Left ventricle myocardium inferior (tissue), 1 donor: ENCODE measurements at regions not wholly inside any gene's neighbourhood (a gene's known extent, or its start where the extent isn't known, plus 50 kb on each side); places are given as distances from the start of the nearest gene placed in this dataset.

ENCODE experiments used
- DNase-seq: peaks from one replicate; pipeline ENCODE4 v3.0.0-alpha.2; 2020
- H3K27ac ChIP-seq: fragments of 200-600 bp; replicated peaks from 2 replicates; pipeline ENCODE4 v1.8.0; 2021
- H3K27me3 ChIP-seq: fragments of 200-600 bp; 2 replicates; pipeline ENCODE4 v1.8.0; 2021; ENCODE audit warnings: low read depth
- H3K36me3 ChIP-seq: fragments of 200-600 bp; 2 replicates; pipeline ENCODE4 v1.8.0; 2021
- H3K4me1 ChIP-seq: fragments of 200-600 bp; 2 replicates; pipeline ENCODE4 v1.8.0; 2021
- H3K4me3 ChIP-seq: fragments of 200-600 bp; 2 replicates; pipeline ENCODE4 v1.8.0; 2021; ENCODE audit warnings: mild to moderate bottlenecking, moderate library complexity
- H3K9me3 ChIP-seq: fragments of 200-600 bp; replicated peaks from 2 replicates; pipeline ENCODE4 v1.8.0; 2021
- intact Hi-C: fragments of 100-400 bp; cut with micrococcal nuclease; formaldehyde crosslinking; loops from one replicate; pipeline ENCODE4 v1.11.0; 2022
- TF ChIP-seq, protein P1 (sequence below): fragments of 200-600 bp; IDR thresholded peaks from 2 replicates; pipeline ENCODE4 v1.8.0; 2021; ENCODE audit warnings: antibody characterized with exemption, mild to moderate bottlenecking, borderline replicate concordance
- donor health status: DM: no; HTN: yes; CAD: no; lungs with severe emphysema.

DNA sequence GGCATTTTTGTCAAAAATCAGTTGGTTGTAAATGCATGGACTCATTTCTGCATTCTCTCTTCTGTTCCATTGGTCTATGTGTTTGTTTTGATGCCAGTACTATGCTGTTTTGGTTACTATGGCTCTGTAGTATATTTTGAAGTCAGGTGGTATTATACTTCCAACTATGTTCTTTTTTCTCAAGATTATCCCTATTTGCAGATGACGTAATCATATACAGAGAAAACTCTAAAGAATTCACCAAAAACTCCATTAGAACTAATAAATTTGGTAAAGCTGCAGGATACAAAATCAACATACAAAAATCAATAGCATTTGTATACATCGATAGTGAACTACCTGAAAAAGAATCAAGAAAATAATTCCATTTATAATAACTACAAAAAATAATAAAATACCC, 253.1 kb upstream of the NEGR1 start:
- Histone ChIP-seq H3K4me1 (no peaks in the 10 kb centered on the region), H3K9me3 (peaks cover 4% of the 10 kb centered on the region), H3K36me3 (no peaks in the 10 kb centered on the region), H3K4me3 (no peak overlapping the region), H3K27ac (no peak overlapping the region), H3K27me3 (no peaks in the 10 kb centered on the region)
- TF ChIP-seq, protein P1, sequence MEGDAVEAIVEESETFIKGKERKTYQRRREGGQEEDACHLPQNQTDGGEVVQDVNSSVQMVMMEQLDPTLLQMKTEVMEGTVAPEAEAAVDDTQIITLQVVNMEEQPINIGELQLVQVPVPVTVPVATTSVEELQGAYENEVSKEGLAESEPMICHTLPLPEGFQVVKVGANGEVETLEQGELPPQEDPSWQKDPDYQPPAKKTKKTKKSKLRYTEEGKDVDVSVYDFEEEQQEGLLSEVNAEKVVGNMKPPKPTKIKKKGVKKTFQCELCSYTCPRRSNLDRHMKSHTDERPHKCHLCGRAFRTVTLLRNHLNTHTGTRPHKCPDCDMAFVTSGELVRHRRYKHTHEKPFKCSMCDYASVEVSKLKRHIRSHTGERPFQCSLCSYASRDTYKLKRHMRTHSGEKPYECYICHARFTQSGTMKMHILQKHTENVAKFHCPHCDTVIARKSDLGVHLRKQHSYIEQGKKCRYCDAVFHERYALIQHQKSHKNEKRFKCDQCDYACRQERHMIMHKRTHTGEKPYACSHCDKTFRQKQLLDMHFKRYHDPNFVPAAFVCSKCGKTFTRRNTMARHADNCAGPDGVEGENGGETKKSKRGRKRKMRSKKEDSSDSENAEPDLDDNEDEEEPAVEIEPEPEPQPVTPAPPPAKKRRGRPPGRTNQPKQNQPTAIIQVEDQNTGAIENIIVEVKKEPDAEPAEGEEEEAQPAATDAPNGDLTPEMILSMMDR = no peak
- no peak for DNase-seq
- intact Hi-C loops = no loop called here

DNA sequence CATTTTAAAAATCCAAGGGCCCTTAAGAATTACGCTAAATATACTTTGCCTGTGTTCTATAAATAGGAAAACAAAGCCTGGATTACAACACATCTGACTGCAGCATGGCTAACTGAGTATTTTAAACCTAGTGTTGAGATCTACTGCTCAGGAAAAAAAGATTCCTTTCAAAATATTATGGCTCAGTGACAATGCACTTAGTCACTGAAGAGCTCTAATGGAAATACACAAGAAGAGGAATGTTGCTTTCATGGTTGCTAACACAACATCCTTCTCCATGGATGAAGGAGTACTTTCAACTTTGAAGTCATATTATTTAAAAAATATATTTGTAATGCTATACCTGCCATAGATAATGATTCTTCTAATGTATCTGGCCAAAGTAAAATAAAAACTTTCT, 248.3 kb upstream of the NEGR1 start:
- no peak overlapping the region for H3K4me3 ChIP-seq
- intact Hi-C loops = no loop called here
- TF ChIP-seq, protein P1 = no peak
- H3K9me3 ChIP-seq = peaks cover 12% of the 10 kb centered on the region
- no peak overlapping the region for H3K27ac ChIP-seq
- no peaks in the 10 kb centered on the region for H3K27me3 ChIP-seq
- no peak for DNase-seq
- no peaks in the 10 kb centered on the region for H3K36me3 ChIP-seq
- H3K4me1 ChIP-seq = no peaks in the 10 kb centered on the region

DNA sequence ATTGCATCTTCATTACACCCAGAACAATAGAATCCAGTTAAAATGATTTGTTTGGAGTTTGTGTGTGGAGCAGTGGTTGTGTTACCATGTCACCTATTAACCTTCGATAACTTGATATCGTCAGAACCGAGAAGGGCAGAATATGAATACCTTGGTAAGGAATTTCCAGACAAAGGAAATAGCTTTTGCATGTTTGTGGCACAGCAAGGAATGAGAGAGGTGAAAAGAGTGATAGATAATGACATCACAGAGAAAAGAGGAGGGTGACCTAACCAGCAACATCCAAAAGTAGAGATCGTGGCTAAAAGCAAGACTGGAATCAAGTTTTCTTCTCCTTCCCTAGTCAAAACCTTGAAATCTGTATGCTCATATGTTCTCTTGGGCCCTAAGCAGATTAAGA, 244.6 kb upstream of the NEGR1 start:
- no peaks in the 10 kb centered on the region for H3K36me3 ChIP-seq
- no peaks in the 10 kb centered on the region for H3K4me1 ChIP-seq
- intact Hi-C loops = no loop called here
- H3K27me3 ChIP-seq = no peaks in the 10 kb centered on the region
- DNase-seq = no peak
- TF ChIP-seq, protein P1 = no peak
- H3K9me3 ChIP-seq = peaks cover 12% of the 10 kb centered on the region
- H3K27ac ChIP-seq = no peak overlapping the region
- no peak overlapping the region for H3K4me3 ChIP-seq

DNA sequence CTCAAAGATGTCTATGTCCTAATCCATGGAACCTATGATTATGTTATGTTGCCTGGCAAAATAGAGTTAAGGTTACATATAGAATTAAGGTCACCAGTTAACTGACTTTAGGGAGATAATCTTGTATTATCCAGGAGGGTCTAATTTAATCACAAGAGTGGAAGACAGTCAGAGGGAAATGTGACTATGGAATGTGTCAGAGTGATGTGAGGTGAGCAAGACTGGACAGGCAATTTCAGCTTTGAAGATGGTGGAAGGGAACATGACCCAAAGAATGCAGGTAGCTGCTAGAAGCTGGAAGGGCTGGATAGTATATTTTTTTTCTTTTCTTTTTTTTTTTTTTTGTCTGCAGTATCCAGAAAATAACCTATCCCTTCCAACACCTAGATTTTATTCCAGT, 241.7 kb upstream of the NEGR1 start:
- Histone ChIP-seq H3K4me3 (no peak overlapping the region), H3K27me3 (no peaks in the 10 kb centered on the region), H3K9me3 (no peaks in the 10 kb centered on the region), H3K4me1 (no peaks in the 10 kb centered on the region), H3K36me3 (no peaks in the 10 kb centered on the region), H3K27ac (no peak overlapping the region)
- intact Hi-C loops = no loop called here
- DNase-seq = no peak
- TF ChIP-seq, protein P1 = no peak

DNA sequence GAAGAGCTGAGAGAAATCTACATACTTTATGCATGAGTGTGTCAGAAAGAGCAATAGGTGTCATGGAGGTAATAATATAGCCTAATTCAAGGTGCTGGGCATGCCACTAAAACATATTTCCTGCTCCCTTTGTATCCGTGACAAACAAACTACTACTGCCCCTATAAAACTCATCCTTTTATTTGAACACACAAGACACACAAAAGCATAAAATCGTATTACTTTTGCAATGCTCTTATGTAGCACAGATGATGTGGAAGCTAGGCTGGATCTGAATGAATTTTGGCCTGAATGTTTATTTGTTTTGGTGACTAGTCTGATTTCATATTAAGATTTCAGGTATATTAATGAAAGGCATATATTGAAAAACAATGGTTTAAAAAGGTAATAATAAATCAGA, 239.3 kb upstream of the NEGR1 start:
- Histone ChIP-seq H3K4me3 (no peak overlapping the region), H3K9me3 (no peaks in the 10 kb centered on the region), H3K4me1 (no peaks in the 10 kb centered on the region), H3K27ac (no peak overlapping the region), H3K27me3 (no peaks in the 10 kb centered on the region), H3K36me3 (no peaks in the 10 kb centered on the region)
- TF ChIP-seq, protein P1 = no peak
- no peak for DNase-seq
- intact Hi-C loops = no loop called here

DNA sequence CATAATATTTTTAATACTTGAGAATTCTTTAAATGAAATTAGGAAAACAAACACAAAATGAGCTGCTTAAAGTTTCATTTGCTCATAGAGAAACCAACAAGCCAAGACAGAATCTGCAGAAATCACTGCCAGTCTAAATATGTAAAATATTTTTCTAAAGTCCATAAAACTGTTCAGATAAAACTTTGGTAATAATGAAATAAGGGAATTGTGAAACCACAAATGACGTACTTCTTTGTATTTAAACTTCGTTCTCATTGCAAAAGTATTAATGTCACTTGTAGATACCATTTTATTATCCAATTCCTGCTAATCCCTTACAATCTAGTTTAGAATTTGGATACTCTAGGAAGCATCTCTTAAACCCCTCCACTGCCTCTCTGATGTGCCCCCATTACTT, 234.5 kb upstream of the NEGR1 start:
- Histone ChIP-seq H3K4me3 (no peak overlapping the region), H3K4me1 (no peaks in the 10 kb centered on the region), H3K36me3 (no peaks in the 10 kb centered on the region), H3K27me3 (no peaks in the 10 kb centered on the region), H3K27ac (no peak overlapping the region), H3K9me3 (no peaks in the 10 kb centered on the region)
- DNase-seq = no peak
- intact Hi-C loops = no loop called here
- TF ChIP-seq, protein P1 = no peak
